ENCODE measurements at regions not wholly inside any gene's neighbourhood (a gene's known extent, or its start where the extent isn't known, plus 50 kb on each side); places are given as distances from the start of the nearest gene placed in this dataset.

- no peak for DNase-seq
These were observed 215.3 kb downstream of the SEC16B start for GRCh38 chr1:177754603-177755002.

GRCh38 chr1:177753655-177754054 is 216.2 kb downstream of the SEC16B start:
- ATAC-seq, result no peak
- Histone ChIP-seq H3K36me3 (no peaks in the 10 kb centered on the region), H3K4me1 (no peaks in the 10 kb centered on the region), H3K27me3 (no peaks in the 10 kb centered on the region), H3K9me3 (no peaks in the 10 kb centered on the region), H3K4me3 (no peak overlapping the region), H3K27ac (no peak overlapping the region)
- TF ChIP-seq CTCF (IDR thresholded peaks at IDR 0.05), result no peak
- intact Hi-C loops (cut with DNase I), result no loop called here
- DNase-seq, result no peak

More at GRCh38 chr1:177754603-177755002, 215.3 kb downstream of the SEC16B start:
- intact Hi-C loops (cut with DNase I), result no loop called here
- Histone ChIP-seq H3K27me3 (no peaks in the 10 kb centered on the region), H3K36me3 (no peaks in the 10 kb centered on the region), H3K4me3 (no peak overlapping the region), H3K9me3 (no peaks in the 10 kb centered on the region), H3K4me1 (no peaks in the 10 kb centered on the region), H3K27ac (no peak overlapping the region)
- ATAC-seq, result no peak
- TF ChIP-seq CTCF (IDR thresholded peaks at IDR 0.05), result no peak

- Histone ChIP-seq H3K36me3 (no peaks in the 10 kb centered on the region), H3K4me1 (no peaks in the 10 kb centered on the region), H3K27ac (no peak overlapping the region), H3K4me3 (no peak overlapping the region), H3K9me3 (no peaks in the 10 kb centered on the region), H3K27me3 (no peaks in the 10 kb centered on the region)
- TF ChIP-seq CTCF (IDR thresholded peaks at IDR 0.05), result no peak
- ATAC-seq (no peak), DNase-seq (no peak)
- intact Hi-C loops (cut with DNase I), result no loop called here
These were observed 221.6 kb downstream of the SEC16B start for GRCh38 chr1:177748080-177748801.

GRCh38 chr1:177746155-177746554 is 223.7 kb downstream of the SEC16B start:
- intact Hi-C loops (cut with DNase I), result no loop called here
- no peak for DNase-seq
- no peaks in the 10 kb centered on the region for H3K27me3 ChIP-seq
- no peaks in the 10 kb centered on the region for H3K36me3 ChIP-seq
- H3K27ac ChIP-seq, result no peak overlapping the region
- H3K9me3 ChIP-seq, result no peaks in the 10 kb centered on the region
- no peak for ATAC-seq
- H3K4me3 ChIP-seq, result no peak overlapping the region
- no peak for TF ChIP-seq CTCF (IDR thresholded peaks at IDR 0.05)
- no peaks in the 10 kb centered on the region for H3K4me1 ChIP-seq

GRCh38 chr1:177744906-177745305 is 225.0 kb downstream of the SEC16B start:
- no peak for TF ChIP-seq CTCF (IDR thresholded peaks at IDR 0.05)
- no peak overlapping the region for H3K27ac ChIP-seq
- no peaks in the 10 kb centered on the region for H3K4me1 ChIP-seq
- ATAC-seq (no peak), DNase-seq (no peak)
- H3K36me3 ChIP-seq, result no peaks in the 10 kb centered on the region
- H3K4me3 ChIP-seq, result no peak overlapping the region
- H3K9me3 ChIP-seq, result no peaks in the 10 kb centered on the region
- H3K27me3 ChIP-seq, result no peaks in the 10 kb centered on the region
- intact Hi-C loops (cut with DNase I), result no loop called here

- DNase-seq (no peak), ATAC-seq (no peak)
- no peaks in the 10 kb centered on the region for H3K36me3 ChIP-seq
- H3K4me1 ChIP-seq, result no peaks in the 10 kb centered on the region
- TF ChIP-seq CTCF (IDR thresholded peaks at IDR 0.05), result no peak
- no peak overlapping the region for H3K4me3 ChIP-seq
- H3K27ac ChIP-seq, result no peak overlapping the region
- no peaks in the 10 kb centered on the region for H3K9me3 ChIP-seq
- intact Hi-C loops (cut with DNase I), result no loop called here
- no peaks in the 10 kb centered on the region for H3K27me3 ChIP-seq
These were observed 228.4 kb downstream of the SEC16B start for GRCh38 chr1:177741476-177741875.
